GM19455 (cell line): ENCODE measurements at regions not wholly inside any gene's neighbourhood (a gene's known extent, or its start where the extent isn't known, plus 50 kb on each side); places are given as distances from the start of the nearest gene placed in this dataset.

Experiments used
- ATAC-seq: cut with Tn5 transposase; IDR thresholded peaks from one replicate; pipeline ENCODE4 v1.9.1; 2021; ENCODE audit not compliant: unreplicated experiment

GRCh38 chr6:81822568-81822967 lies 70.1 kb upstream of the TENT5A start:
- no peak for ATAC-seq

GRCh38 chr6:81821449-81821848 lies 69.0 kb upstream of the TENT5A start:
- ATAC-seq = no peak

- no peak for ATAC-seq
Measured at GRCh38 chr6:81820980-81821379, 68.5 kb upstream of the TENT5A start.

DNA sequence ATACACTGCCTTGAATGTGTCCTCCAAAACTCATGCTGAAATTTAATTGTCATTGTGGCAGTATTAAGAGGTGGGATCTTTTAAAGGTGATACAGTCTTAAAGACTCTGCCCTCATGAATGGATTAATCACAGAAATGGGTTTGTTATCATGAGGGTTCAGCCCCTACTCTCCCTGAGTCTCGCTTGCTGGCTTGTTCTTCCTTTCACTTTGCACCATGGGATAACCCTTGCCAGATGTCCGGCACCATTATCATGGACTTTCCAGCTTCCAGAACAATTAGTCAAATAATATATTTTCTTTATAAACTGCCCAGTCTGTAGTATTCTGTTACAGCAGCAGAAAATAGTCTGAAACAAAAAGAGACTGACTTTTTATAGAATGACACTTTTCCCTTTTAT lies 67.9 kb upstream of the TENT5A start:
- ATAC-seq = no peak

DNA sequence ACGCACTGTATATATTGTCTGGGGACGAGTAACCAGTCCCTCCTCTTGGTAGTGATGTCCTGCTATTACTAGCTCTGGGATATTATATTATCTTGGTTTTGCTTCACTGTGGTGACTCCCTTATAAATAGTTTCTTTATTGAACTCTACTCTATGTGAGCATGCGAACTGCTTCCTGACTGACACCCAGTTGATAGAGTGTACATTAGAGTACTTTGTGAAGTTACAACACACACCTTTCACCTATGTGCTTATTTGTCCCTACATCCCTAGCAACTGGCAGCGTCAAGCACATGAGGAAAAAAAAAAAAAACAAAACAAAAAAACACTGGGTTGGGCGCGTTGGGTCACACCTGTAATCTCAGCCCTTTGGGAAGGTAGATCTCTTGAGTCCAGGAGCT lies 67.3 kb upstream of the TENT5A start:
- ATAC-seq = no peak

DNA sequence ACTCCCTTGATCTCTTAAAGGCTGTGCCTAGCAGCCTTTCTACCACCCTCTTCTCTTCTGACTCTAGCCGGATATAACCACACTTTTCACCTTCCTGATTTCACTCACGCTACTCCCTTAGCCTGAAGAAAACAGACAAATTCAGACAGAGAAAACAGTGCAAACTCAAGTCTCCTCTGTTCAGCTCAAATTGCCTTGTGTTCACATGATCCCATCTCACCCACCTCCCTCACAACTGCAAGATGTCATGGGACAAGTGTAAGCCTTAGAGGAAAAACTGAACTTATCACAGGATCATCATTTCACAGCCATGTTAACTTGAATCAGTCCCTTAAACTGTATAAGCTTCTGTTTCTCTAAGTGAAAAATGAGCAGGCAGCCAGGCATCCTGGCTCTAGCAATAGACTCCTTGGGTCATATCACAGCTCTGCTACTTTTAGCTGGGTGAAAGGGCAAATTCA lies 66.5 kb upstream of the TENT5A start:
- no peak for ATAC-seq

DNA sequence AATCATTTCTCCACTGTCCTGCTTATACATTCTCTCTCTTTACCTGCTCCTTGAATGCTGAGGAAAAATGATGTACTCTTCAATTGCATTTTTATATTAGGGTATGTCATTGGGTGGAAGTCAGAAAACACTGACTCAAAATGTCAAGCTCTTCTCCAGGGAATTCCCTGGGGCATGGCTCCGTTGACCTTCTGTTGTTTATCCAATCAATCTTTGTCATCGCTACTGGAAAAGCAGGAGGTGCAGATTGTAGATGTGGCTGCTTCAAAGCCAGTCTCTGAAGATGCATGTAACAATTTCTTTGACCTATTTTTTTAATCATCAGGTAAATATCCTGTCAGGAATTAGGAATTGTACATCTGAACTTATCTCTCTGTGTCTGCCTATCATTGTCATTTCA lies 63.9 kb upstream of the TENT5A start:
- no peak for ATAC-seq

GRCh38 chr6:81814370-81815076 lies 62.0 kb upstream of the TENT5A start:
- no peak for ATAC-seq

DNA sequence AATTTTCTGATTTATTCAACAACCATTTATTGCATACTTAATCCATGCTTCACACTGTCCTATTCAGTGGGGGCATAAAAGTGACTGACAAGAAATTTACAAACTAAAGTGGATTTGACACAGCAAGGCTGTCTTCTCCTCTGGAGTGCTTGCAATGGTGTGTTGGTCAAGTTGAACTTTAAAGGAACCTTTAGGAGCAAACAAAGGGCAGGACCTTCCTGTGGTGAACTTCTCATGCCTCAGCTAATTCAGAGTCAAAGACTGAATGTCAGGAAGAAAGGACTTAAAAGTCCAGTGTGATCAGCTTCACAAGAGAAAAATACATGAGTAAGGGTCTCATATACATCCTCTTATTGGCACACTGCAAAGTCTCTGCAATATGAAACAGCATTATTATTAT lies 60.8 kb upstream of the TENT5A start:
- ATAC-seq = no peak

DNA sequence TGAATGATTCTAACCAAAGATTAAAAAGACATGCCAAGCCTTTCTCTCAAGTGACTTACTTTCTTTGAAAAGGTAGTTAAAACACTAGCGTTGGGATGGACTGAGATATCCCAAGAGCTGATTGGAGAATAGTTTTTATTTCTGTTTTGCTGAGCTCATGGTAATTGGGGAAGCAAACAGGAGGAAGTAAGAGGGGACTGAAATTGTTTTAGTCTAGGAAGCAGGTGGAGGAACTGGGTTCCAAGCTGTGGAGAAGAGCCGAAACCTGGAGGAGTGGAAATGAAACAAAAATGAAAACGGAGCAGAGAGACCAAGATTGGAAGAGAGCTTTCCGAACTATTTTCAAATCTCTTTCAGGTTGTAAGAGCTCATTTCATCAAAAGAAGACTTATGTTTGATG lies 59.9 kb upstream of the TENT5A start:
- no peak for ATAC-seq

DNA sequence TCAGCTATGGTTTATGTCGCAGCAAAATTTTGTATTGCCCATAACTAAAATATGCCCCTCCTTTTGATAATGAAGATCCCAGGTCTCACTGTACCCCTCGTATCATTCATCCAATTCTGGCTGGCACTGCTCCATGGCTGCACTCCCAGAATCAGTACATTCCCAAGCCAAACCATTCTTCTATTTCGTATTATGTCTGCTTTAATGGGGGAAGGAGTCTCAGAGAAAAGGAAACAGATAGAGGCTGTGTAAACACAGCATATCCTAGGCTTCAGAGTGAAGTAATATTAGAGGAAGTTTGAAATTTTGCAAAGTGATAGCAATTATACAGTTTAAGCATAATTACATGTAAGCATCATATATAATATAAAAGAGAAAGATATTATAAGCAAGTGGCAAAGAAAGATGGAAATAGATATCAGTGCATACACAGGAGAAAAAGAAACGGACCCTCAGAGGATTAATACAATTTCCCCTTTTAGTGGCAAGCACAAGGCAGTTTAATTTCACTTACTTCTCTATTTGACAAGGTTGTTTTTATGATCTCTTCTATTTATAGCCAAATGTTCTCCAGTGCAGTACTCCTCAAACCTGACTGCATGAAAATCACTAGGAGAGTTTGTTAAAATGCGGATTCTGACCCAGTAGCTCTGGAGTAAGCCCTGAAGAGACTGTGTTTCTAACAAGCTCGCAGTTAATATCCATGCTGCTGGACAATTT lies 56.5 kb upstream of the TENT5A start:
- ATAC-seq = no peak

- no peak for ATAC-seq
Measured at GRCh38 chr6:81806793-81807565, 54.5 kb upstream of the TENT5A start.

DNA sequence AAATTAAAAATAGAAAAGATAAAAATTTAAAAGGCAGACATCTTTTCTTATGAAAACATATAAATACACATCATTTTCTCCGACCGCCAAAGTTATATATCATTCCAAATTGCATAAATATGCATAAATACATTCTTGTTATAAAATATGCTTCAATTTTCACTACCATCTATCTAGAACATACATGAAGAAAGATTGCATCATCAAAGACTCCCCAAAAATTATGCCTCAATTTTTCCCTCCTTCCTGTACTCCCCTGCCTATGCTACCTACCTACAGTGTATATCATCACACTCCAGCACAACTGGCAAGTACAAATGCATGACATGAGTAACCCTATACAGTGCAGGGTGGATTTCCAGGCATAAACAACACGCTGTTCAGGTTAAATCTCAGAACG lies 49.9 kb upstream of the TENT5A start:
- no peak for ATAC-seq
